Neuron (in vitro differentiated cells): ENCODE measurements at regions not wholly inside any gene's neighbourhood (a gene's known extent, or its start where the extent isn't known, plus 50 kb on each side); places are given as distances from the start of the nearest gene placed in this dataset.
"Not testable (repeated sequence)": the region's sequence is repeated elsewhere in the genome, so short reads cannot be mapped to it uniquely, and the experiment has no call there.

ENCODE experiments used
- H2AFZ ChIP-seq: one replicate; pipeline ENCODE4 v1.6.1; 2013; ENCODE audit warnings: low read depth, mild to moderate bottlenecking, inconsistent platforms, low read length, moderate library complexity
- H3K27me3 ChIP-seq: one replicate; pipeline ENCODE4 v1.6.1; 2013; ENCODE audit warnings: low read length; ENCODE audit not compliant: insufficient read depth
- H3K36me3 ChIP-seq: one replicate; pipeline ENCODE4 v1.6.1; 2013; ENCODE audit warnings: low read length; ENCODE audit not compliant: insufficient read depth
- H3K4me1 ChIP-seq: one replicate; pipeline ENCODE4 v1.6.1; 2013; ENCODE audit warnings: low read length; ENCODE audit not compliant: insufficient read depth
- H3K4me3 ChIP-seq: 2 replicates; pipeline ENCODE4 v1.5.1; 2013; ENCODE audit warnings: mild to moderate bottlenecking, low read length, moderate library complexity
- H3K9me3 ChIP-seq: one replicate; pipeline ENCODE4 v1.6.1; 2013; ENCODE audit warnings: low read length

DNA sequence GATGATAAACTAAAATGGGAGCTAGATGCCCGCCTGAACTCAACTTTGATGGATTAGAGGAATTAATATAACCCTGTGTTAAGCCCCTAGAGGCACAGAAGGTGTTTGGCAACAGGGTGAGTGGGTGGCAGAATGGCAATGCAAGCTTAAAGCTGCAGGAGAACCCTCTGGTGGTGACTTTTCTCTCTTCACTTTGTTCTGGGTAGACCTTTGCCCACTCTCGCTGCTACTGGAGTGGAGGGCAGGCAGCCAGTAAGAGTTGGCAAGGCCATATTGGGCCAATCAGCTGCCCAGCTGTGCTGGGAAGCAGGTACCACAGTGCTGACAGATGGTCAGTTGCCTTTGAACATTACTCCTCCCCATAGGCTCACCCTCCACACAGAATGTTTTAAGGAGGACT lies 468.2 kb downstream of the MMUT start:
- H3K4me3 ChIP-seq: no peak overlapping the region
- H2AFZ ChIP-seq: no peak overlapping the region
- no peaks in the 10 kb centered on the region for H3K4me1 ChIP-seq
- no peaks in the 10 kb centered on the region for H3K9me3 ChIP-seq
- H3K36me3 ChIP-seq: no peaks in the 10 kb centered on the region
- no peaks in the 10 kb centered on the region for H3K27me3 ChIP-seq

DNA sequence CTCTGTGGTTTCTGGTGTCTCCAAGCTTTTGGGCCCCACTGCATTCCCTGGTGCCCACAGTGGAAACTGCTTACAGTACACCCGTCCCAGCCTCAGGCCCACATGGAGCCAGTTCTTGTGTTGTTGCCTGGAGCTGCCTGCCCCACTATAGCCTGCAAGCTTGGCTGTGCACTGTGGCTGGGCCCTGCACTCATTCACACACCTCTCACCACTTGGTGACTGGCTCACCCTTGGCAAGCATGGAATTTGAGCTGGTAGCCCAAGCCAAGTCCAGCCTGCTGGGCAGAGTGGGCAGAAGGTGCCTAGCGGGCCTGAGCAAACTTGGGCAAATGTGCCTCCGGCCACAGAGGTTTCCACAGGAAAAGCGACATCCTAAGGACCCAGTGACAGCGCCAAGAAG lies 472.3 kb downstream of the MMUT start:
- H3K9me3 ChIP-seq: no peaks in the 10 kb centered on the region
- no peaks in the 10 kb centered on the region for H3K36me3 ChIP-seq
- H2AFZ ChIP-seq: no peak overlapping the region
- no peak overlapping the region for H3K4me3 ChIP-seq
- H3K27me3 ChIP-seq: no peaks in the 10 kb centered on the region
- no peaks in the 10 kb centered on the region for H3K4me1 ChIP-seq

DNA sequence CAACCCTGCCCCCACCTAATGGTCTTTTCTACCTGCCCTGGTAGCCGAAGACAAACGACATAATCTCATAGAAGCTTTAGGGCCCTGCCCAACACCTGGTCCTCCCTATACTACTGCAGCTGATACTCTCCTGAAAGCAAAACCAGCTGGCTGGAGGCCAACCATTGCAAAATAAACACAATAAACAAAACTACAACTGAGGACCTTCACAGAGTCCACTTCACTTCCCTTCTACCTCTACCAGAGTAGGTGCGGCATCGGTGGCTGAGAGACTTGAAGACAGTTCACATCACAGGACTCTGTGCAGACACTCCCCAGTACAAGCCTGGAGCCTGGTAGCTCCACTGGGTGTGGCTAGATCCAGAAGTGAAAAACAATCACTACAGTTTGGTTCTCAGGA lies 476.2 kb downstream of the MMUT start:
- Histone ChIP-seq H3K4me1 (no peaks in the 10 kb centered on the region), H3K4me3 (no peak overlapping the region), H3K27me3 (no peaks in the 10 kb centered on the region), H3K36me3 (no peaks in the 10 kb centered on the region), H2AFZ (no peak overlapping the region), H3K9me3 (no peaks in the 10 kb centered on the region)

DNA sequence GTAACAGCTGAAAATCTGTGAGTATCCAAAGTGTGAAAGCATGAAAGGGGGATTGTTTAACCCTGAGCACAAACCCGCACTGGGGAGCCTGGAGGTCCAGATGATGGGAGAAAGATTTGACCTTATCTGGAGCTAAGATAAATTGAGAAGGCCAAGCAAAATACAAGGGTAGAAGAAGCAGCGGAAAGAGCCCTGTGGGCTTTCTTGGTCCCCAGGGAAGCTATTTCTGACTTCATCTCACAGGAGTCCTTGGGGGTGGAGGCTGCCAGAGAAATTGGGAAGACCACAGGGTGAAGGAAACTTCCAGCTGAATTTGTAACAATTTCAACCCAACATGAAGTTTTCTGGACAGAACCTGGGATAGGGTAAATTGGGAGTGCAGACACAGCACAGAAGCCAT lies 476.9 kb downstream of the MMUT start:
- no peaks in the 10 kb centered on the region for H3K27me3 ChIP-seq
- no peaks in the 10 kb centered on the region for H3K36me3 ChIP-seq
- no peaks in the 10 kb centered on the region for H3K4me1 ChIP-seq
- H3K9me3 ChIP-seq: no peaks in the 10 kb centered on the region
- no peak overlapping the region for H3K4me3 ChIP-seq
- H2AFZ ChIP-seq: no peak overlapping the region

DNA sequence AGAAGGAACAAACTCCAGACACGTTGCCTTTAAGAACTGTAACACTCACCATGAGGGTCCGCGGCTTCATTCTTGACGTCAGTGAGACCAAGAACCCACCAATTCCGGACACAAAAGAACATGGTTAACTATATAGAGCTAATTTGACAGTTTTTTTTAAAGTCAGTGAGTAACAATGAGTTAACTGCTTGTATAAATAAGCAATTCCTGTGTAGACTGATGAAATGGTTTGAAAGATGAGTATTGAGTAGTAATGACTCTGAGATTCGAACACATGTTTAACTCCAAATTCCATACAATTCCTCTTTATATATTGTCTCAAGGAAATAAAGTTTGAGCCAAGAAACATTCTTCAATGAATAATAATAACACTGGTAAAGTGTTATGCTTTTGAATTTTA lies 478.0 kb downstream of the MMUT start:
- H3K27me3 ChIP-seq: no peaks in the 10 kb centered on the region
- no peaks in the 10 kb centered on the region for H3K4me1 ChIP-seq
- H3K4me3 ChIP-seq: no peak overlapping the region
- no peaks in the 10 kb centered on the region for H3K36me3 ChIP-seq
- no peak overlapping the region for H2AFZ ChIP-seq
- no peaks in the 10 kb centered on the region for H3K9me3 ChIP-seq

DNA sequence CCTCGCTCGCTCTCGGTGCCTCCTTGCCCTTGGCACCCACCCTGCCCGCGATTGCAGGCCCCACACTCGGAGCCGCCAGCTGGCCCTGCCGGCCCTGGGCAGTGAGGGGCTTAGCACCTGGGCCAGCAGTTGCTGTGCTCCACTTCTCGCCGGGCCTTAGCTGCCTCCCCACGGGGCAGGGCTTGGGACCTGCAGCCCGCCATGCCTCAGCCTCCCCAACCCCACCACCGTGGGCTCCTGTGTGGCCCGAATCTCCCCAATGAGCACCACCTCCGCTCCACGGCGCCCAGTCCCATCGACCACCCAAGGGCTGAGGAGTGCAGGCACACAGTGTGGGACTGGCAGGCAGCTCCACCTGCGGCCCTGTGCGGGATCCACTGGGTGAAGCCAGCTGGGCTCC lies 479.1 kb downstream of the MMUT start:
- H3K27me3 ChIP-seq, H3K4me3 ChIP-seq, H2AFZ ChIP-seq, H3K4me1 ChIP-seq, H3K9me3 ChIP-seq, H3K36me3 ChIP-seq: not testable (repeated sequence)

DNA sequence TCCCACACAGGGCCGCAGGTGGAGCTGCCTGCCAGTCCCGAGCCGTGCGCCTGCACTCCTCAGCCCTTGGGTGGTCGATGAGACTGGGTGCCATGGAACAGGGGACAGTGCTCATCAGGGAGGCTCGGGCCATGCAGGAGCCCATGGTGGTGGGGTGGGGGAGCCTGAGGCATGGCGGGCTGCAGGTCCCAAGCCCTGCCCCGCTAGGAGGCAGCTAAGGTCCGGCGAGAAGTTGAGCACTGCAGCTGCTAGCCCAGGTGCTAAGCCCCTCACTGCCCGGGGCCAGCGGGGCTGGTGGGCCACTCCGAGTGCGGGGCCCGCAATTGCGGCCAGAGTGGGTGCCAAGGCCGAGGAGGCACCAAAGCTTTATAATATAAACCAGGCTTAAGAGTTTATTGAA lies 479.7 kb downstream of the MMUT start:
- Histone ChIP-seq H2AFZ (no peak overlapping the region), H3K4me1 (no peaks in the 10 kb centered on the region), H3K36me3 (no peaks in the 10 kb centered on the region), H3K4me3 (no peak overlapping the region), H3K27me3 (no peaks in the 10 kb centered on the region), H3K9me3 (no peaks in the 10 kb centered on the region)

DNA sequence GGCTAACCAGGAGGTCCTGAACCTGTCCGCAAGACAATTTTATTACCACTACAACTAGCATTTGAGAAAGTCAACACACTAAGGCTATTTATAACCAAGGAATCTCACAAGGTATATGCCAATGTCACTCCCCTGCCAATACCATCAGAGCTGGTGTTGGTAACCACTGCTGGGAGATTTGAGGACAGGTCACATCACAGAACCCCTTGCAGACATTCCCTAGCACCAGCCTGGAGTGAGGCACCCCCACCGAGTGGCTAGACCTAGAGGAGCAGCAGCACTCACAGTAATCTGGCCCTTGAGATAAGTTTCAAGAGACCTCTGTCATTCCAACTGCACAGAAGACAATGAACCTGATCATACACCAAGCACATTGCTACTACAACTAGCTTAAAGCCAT lies 483.2 kb downstream of the MMUT start:
- Histone ChIP-seq H3K4me3 (no peak overlapping the region), H3K36me3 (no peaks in the 10 kb centered on the region), H3K9me3 (no peaks in the 10 kb centered on the region), H2AFZ (no peak overlapping the region), H3K4me1 (no peaks in the 10 kb centered on the region), H3K27me3 (no peaks in the 10 kb centered on the region)

DNA sequence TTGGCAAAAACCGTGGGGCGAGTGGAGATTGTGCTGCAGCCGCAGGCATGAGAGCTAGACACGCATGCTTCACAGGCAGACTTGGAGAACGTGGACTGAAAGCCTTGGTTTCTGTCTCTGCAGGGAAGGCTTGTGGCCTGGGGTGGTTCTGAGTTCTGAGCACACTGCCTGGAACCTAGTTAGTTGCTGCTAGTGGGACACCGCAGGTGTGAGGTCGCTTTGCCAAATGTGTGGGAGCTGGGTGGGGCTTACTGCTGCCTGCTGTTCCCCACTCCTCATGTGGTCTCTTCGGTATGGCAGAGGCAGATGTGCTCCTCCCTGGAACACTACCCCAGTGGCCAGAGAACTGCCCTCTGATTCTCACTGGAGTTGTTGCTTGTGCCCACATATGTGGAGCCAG lies 484.0 kb downstream of the MMUT start:
- Histone ChIP-seq H3K36me3 (no peaks in the 10 kb centered on the region), H2AFZ (no peak overlapping the region), H3K4me3 (no peak overlapping the region), H3K27me3 (no peaks in the 10 kb centered on the region), H3K4me1 (no peaks in the 10 kb centered on the region), H3K9me3 (no peaks in the 10 kb centered on the region)

DNA sequence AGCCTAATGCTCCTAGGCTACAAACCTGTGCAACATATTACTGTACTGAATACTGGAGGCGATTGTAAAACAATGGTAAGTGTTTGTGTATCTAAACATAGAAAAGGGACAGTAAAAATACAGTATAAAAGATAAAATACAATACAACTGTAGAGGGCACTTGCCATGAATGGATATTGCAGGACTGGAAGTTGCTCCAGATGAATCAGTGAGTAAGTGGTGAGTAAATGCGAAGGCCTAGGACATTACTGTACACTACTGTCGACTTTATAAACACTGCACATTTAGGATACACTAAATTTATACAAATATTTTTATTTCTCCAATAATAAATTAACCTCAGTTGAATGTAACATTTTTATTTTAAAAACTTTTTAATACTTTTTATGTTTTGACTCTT lies 485.0 kb downstream of the MMUT start:
- Histone ChIP-seq H3K9me3 (no peaks in the 10 kb centered on the region), H3K4me1 (no peaks in the 10 kb centered on the region), H2AFZ (no peak overlapping the region), H3K36me3 (no peaks in the 10 kb centered on the region), H3K27me3 (no peaks in the 10 kb centered on the region), H3K4me3 (no peak overlapping the region)

DNA sequence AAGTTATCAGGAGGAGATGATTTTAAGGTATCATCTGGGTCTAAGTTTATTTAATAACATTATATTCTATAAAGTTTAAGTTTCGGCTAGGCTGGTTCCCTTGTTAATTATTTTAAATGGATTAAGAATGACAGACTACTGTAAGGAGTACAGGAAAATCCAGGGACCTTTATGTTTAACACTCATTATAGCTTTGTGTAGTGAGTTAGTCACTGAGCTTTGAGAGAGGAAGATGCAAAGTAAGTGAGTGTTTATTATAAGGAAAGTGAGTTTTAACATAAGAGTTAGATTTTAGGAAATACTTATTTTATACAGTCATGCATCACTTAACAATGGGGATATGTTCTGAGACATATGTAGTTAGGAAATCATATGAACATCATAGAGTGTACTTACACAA lies 485.5 kb downstream of the MMUT start:
- Histone ChIP-seq H3K9me3 (no peaks in the 10 kb centered on the region), H3K27me3 (no peaks in the 10 kb centered on the region), H3K4me3 (no peak overlapping the region), H2AFZ (no peak overlapping the region), H3K36me3 (no peaks in the 10 kb centered on the region), H3K4me1 (no peaks in the 10 kb centered on the region)

DNA sequence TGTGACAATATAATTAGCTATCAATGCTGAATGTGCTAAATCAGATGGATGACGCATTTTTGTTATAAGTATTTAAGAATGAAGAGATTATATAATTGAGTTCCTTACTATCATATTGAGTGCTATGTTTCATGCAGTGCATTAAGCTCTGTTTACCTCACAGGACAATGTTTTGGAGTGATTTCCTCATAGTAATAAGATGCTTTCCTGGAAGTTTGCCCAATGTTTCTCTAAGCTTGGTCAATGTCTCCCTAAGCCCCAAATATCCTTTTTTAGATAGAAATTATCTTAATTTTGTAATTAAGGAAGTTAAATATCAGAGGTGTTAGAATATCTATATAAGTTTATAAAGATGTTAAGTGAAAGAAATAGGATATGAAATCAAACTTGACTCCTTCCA lies 489.6 kb downstream of the MMUT start:
- H3K4me1 ChIP-seq: no peaks in the 10 kb centered on the region
- no peak overlapping the region for H2AFZ ChIP-seq
- no peaks in the 10 kb centered on the region for H3K9me3 ChIP-seq
- no peaks in the 10 kb centered on the region for H3K36me3 ChIP-seq
- H3K27me3 ChIP-seq: no peaks in the 10 kb centered on the region
- H3K4me3 ChIP-seq: no peak overlapping the region

DNA sequence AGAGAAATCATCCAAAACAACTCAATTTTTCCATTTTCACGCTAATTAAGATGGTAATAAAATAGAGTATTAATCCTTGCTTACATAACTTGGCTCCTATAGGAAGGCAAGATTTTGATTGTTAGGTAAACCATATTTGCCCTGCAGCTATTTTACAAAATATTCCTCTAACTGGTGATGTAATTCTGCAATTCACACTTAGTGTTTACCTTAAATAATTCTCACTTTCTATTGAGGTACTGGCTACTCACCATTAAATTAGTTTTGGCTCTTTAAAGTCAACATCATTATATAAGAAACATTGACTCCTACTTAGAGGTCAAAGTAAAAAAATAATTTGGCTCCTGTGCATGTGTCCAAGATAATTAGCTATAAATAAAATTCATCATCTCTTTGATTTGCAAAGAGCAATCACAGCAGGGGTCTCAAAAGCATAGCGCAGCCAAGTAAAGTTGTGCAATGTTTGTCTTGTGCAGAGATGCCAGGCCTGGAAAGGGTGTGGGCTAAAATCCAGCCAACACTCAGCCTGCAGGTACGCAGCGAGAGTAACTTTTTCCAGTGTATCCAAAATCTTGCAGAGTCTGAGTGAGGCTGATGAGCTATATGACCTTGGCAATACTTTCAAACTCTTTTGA lies 501.2 kb downstream of the MMUT start:
- Histone ChIP-seq H3K36me3 (no peaks in the 10 kb centered on the region), H3K9me3 (no peaks in the 10 kb centered on the region), H3K4me3 (no peak overlapping the region), H2AFZ (no peak overlapping the region), H3K27me3 (no peaks in the 10 kb centered on the region), H3K4me1 (no peaks in the 10 kb centered on the region)

DNA sequence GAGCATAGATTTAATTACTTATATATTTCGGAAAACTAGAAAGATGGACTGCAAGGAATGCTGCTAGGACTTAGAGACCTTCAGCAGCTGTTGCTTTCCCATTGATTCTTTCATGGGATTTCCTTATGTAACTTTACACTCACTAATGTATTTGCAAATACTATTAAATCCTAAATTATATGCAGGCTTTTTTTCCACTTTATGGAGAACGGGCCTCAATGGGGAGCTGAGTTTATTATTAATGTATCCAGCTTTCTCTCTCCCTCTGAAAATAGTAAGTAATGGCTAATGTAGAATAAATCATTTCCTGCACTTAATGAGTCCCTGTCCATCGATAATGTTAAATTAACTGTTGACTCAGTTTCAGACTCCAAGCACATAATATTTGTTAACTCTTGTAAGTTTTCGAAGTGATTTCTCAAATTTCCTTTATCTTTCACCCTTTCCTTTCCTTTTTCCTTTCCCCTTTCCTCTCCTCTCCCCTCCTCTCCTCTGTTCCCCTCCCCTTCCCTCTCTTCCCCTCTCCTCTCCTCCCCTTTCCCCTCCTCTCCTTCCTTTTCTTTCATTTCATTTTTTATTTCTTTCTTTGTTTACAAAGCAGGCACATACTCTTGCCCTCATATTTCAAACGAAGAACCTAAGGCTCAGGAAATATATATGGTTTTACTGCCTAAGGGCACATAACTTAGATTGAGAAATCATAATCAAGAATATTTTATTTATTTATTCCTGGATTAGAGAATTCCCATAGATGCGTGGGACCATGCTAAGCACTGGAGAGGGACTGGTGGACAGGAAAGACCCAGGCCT lies 503.6 kb downstream of the MMUT start:
- Histone ChIP-seq H3K4me3 (no peak overlapping the region), H3K36me3 (no peaks in the 10 kb centered on the region), H2AFZ (no peak overlapping the region), H3K27me3 (no peaks in the 10 kb centered on the region), H3K9me3 (no peaks in the 10 kb centered on the region), H3K4me1 (no peaks in the 10 kb centered on the region)
